ENCODE measurements at regions not wholly inside any gene's neighbourhood (a gene's known extent, or its start where the extent isn't known, plus 50 kb on each side); places are given as distances from the start of the nearest gene placed in this dataset.

DNA sequence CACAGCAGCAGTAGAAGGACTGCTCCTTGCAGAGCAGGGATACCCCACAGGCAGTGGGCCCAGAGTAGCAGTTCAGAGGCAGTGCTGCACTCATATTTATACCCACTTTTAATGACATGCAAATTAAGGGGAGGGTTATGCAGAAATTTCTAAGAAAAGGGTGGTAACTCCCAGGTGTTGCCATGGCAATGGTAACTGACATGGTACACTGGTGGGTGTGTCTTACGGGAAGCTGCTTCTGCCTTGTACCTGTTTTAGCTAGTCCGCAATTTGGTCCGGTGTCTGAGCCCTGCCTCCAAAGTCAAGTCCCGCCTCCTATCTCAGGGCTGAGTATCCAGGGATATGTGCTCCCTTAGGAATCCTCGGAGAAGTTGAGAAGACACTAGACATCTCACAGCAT, 79.2 kb upstream of the UQCRFS1 start:
- no peak for DNase-seq (ENCODE audit: low read depth in 1 of 2, low spot score in 1 of 2)

DNA sequence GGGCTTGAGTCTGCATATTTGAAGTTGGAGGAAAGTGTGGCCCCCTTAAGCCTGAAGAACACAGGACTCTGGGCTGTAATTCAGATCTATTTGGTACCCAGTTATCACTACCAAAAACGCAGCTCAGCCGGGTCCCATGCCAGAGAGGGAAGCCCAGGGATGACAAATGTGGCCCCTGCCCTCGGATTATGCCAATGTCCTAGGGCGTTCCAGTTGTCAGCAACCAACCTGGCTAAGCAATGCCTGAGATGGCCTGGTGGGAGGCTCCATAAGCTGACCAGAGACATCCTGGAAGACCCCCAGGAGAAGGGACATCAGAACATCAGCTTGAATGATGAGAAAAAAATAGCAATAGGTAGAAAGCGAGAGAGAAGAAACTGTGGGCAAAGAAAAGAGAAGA, 79.6 kb upstream of the UQCRFS1 start:
- no peak for DNase-seq (ENCODE audit: low read depth in 1 of 2, low spot score in 1 of 2)

DNA sequence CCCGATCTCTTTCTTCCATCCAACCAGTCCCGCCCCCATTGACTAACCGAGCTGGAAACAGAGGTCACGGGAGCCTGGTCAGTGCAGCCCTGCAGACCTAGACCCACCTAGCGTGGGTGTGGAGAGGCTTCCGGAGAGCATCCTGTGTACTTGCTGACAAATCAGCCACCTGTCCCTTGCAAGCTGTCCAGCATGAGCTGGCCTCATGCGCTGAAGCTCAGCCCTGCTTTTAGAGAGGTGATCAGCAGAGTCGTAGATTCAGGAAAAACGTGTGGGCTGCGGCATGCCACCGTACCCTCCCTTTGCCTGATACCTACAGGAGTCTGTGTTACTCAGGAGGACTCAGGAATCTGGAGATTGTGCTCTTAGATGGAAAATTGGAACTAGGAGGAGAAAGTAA, 80.3 kb upstream of the UQCRFS1 start:
- no peak for DNase-seq (ENCODE audit: low read depth in 1 of 2, low spot score in 1 of 2)

DNA sequence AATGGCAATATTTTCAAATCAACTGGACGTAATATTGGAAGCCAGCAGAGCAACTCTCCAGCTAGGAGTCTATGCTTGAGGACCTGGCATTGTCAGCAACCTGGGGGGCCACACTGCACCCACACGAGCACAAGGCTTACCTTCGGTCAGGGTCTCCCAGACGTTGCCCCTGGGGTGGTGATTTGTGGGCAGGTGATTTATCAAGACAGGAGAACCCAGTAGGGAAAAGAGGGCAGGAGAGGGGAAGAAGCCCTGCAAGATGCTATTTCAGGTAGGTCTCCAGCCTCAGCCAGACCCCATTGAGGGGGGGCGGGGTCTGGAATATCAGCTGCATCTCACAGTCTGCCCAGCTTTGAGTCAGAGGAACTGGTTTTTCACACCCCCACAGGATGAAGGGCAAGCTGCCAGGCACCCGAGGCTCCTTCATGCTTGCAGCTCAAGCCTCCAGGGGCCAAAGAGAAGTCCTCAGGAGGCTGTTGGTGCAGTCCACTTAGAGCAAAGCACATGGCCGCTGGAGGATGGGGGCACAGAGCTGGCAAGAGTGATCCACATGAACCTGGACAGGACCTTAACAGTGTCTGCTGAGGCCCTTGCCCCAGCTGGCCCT, 80.9 kb upstream of the UQCRFS1 start:
- no peak for DNase-seq (ENCODE audit: low read depth in 1 of 2, low spot score in 1 of 2)

DNA sequence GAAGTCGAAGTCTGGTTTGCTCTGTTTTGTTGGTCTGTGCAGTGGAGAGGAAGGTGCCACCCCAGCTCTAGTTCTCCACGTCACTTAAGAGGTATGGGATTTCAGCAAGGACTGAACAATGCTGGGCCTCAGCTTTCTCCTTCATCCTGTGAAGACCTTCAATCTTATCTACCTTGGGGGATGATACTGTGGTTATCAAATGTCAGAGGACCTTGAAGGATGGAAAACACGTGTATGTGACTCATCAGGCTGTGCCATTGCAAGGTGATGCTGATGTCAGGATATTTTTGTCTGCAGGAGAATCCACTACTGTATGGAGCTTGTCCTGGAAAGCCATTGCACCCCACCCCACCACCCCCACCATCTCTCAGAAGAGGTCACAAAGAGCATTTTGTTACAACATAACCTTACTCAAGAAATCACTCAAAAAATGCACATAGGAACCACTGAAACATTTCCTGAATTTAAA, 81.4 kb upstream of the UQCRFS1 start:
- DNase-seq (ENCODE audit: low read depth in 1 of 2, low spot score in 1 of 2): no peak

DNA sequence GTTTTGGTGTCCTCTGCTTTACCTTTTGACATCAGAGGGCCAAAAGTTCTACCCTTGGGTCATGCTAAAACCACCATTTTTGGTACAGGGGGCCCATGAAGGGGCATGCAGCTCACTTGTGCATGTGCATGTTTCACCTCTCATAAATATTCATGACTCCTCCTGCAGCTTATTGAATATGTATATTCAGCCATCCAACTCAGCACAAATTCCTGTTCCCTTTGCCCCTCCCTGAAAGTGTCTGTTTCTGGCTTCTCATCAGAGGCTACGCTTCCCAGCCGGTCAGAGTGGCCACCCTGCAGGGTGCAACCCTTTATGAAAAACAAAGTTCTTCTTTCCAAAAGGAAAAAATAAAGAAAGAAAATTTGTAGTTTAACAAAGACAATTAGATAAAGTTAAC, 82.3 kb upstream of the UQCRFS1 start:
- no peak for DNase-seq (ENCODE audit: low read depth in 1 of 2, low spot score in 1 of 2)

DNA sequence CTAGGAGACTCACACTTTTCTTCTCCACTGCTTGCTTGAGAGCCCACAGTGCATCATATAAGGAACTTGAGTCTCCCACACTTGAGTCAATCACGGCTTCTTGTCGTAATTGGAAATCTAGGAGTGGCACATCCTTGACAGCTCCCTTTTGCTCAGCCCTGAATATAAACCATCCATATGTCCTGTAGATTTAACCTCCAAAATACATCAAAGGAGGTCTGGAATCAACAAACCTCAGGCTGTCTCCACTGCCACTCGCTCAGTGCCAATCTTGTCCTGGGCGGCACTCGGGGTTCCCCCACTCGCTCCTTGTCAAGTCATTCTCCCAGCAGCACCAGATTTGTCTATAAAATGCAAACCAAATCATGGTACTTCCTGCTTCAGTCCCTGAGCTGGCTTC, 84.4 kb upstream of the UQCRFS1 start:
- no peak for DNase-seq (ENCODE audit: low read depth in 1 of 2, low spot score in 1 of 2)

DNA sequence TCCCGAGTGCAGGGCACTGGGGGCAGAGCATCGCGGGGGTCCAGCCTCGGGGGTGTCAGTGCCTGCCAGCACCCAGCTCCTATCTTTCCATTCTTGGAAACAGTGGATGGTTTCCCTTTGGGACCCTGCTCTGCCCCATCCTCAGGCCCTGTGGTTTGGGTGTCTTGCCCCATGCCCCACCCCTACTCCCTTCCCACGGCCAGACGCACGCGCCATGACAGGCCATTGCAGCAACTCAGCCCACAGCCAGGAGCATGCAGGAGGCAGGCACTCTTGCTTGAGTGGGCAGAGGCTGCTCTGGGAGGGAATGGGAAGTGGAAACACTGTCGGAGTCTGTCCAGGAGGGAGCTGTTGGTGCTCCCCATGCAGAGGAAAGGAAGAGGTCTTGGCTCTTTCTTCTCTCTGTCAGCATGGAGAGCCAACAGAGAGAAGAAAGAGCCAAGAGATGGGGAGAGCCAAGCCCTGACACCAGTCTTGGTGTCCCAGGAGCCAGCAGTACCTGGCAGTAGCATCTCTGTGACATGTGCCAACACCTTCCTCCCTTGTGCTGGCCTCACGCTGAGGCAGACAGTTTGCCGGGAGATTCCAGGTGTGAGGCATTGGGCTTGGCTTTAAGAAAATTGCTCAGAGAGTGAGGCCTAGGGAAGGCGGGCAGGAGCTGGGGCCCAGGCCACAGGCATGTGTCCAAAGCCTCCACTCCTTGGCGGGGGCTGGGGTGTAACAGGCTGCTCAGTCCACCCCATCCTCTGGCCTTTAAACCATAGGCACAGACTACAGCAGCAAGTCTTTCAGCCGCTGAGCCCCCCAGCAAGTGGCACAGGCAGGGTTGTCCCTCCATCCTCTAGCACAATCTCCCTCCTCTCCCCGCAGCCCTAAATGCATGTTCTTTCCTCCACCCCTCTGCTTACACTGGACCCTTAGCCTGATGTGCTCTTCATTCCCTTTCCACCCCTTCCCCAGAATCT, 86.7 kb upstream of the UQCRFS1 start:
- DNase-seq (ENCODE audit: low read depth in 1 of 2, low spot score in 1 of 2): no peak

DNA sequence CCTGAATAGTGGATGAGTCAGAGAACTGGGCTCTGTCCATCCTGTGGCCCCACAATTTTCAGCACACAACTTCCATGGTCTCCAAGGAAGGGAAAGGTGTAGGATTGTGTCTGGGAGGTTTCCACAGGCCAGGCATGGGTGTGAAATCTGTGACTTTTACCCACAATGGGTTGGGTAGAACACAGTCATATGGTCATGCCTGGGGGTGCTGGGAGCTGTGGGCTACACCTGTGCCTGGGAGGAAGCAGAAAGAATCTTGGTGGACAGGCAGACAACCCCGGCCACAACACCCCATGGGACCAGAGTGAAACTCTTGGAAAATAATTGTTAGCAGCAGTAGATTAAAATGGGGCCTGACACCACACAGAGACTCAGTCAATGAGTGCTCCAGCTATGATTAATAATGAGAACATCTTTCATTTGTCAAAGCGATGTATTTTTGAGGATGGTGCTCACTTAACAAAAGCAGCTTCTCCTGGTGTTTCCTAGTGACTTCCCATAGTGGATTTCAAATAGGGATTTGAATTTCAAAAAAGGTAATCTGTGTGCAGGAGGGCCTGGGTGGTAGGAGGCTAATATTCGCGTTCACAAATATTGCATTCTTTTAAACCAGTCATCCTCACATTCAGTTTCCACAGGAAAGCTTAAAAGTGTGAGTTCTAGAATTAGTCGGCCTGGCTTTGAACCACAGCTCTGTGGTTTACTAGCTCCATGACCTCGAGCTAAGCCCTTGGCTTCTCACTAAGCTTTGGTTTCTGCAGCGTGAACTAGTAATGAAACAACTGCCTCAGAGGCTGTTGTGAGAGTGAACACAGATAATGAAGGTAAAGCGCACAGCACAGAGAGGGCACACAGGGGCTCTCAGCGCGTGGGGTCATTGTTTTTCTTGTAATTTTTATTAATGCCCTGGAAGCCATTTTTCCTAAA, 89.3 kb upstream of the UQCRFS1 start:
- no peak for DNase-seq (ENCODE audit: low read depth in 1 of 2, low spot score in 1 of 2)

DNA sequence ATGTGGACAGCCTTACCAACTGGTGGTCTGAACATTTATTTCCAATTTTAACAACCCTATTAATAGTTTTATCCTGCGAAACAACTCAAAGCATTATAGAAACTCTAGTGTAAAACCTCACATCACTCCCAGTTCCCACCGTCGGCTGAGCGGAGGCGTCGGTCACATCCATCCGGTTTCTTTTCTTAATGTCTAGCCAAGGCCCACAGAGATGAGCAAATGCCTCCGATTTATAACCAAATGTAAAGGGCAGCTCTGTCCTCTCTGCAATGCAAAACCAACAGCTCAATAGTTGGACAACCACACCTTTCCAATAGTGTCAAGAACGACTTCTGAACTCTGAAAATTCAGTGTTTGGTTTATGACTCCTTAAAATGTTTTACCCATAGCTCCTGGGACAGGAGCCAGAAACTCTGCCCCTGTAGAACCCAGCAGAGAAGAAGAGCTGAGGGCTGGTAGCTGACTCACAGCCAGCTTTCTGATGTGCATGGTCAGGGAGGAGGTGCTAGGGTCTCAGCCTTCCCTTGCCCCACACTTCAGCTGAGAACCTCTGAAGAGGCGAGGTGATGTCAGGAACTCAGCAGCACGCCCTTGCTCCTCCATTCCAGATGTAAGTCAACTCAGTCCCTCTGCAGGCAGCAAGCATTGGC, 90.2 kb upstream of the UQCRFS1 start:
- DNase-seq (ENCODE audit: low read depth in 1 of 2, low spot score in 1 of 2): no peak

DNA sequence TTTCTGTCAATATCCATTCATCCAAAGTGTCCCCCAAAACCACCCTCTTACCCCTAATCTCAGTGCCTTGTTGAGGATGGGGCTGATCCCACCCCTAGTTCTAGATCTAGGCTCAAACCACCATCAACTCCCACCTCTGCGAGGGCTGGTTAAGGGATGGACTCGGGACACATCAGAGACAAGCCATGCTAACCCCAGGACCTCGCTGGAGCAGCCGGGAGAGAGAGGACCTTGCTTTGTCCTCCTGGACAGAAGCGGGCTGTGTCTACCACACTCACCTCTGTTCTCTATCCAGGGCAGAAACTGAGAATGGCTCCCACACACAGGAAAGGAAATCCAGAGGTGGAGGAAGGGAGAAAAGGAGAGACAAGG, 90.8 kb upstream of the UQCRFS1 start:
- no peak for DNase-seq (ENCODE audit: low read depth in 1 of 2, low spot score in 1 of 2)

DNA sequence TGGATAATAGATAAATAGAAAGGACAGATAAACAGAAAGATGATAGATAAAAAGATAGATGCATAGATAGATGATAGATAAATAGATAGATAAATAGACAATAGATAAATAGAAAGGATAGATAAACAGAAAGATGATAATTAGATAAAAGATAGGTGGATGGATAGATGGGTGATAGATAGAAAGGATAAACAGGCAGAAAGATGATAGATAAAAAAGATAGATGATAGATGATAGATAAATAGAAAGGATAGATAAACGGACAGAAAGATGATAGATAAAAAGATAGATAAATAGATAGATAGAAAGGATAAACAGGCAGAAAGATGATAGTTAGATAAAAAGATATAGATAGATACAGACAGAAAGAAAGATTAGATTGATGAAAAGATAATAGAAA, 92.3 kb upstream of the UQCRFS1 start:
- DNase-seq (ENCODE audit: low read depth in 1 of 2, low spot score in 1 of 2): no peak

DNA sequence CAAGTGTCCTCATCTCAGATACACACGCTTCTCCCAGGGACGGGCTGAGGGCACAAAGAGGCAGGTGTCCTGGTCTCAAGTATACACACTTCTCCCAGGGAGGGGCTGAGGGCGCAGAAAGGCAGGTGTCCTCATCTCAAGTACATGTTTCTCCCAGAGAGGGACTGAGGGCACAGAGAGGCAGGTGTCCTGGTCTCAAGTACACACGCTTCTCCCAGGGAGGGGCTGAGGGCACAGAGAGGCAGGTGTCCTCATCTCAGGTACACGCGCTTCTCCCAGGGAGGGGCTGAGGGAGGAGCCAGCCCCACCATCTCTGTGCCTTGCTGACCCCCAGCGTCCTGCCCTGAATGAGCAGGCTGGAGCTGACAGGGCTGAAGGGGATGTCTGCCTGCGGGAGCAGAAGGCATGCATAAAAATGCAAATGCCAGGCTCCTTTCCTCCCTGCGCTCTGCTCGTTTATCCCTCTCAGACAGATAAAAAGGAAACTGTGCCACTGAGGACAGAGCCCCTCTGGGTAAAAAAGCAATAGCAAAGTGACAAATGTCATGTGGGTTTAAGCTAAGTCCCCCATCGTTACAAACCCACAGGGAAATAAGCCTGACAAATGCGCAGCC, 96.1 kb upstream of the UQCRFS1 start:
- no peak for DNase-seq (ENCODE audit: low read depth in 1 of 2, low spot score in 1 of 2)

DNA sequence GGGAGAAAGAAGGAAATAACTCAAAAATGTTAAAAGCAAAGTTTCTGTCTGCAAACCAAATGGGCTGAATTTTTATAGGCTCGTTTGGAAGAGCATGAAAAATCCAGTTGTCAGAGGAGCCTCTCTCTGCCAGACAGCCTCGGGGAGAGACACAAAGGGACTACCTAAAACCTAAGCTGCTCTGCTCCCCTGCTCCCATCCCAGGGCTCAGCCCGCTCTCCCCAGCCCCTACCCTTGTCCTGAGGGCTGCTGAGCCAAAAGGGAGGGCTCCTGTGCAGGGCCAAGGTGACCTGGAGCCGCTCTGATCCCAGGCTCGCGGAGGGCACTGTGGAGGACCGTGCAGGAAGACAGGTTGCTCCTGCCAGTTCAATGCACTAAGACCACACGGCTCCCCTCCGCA, 96.7 kb upstream of the UQCRFS1 start:
- no peak for DNase-seq (ENCODE audit: low read depth in 1 of 2, low spot score in 1 of 2)

DNA sequence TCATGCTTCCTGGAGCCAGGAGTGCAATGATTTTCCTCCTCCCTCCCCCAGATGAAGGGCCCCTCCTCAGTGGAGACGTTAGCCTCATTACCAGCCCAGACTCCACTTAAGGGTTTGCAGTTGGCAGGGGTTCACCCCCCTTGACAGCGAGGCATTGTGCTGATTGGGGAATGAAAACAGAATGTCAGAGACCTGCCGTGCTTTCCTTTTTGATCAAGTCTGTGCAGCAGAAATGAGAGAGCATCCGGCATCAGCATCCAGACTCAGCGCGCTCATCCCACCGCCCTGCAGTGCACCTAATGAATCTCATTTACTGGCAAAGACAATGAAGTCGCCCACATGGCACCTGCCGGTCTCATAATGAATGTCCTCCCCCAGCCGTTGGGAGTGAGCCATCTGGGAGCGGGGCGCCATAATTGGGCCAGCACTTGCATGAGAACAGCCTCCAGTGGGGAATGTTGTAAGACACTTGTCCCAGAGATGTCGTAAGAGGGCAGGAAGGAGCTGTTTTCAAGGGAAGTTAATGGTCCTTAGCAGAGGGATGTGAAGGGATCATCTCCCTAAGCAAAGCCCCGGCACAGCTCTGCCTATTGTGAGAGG, 98.3 kb upstream of the UQCRFS1 start:
- DNase-seq (ENCODE audit: low read depth in 1 of 2, low spot score in 1 of 2): no peak

DNA sequence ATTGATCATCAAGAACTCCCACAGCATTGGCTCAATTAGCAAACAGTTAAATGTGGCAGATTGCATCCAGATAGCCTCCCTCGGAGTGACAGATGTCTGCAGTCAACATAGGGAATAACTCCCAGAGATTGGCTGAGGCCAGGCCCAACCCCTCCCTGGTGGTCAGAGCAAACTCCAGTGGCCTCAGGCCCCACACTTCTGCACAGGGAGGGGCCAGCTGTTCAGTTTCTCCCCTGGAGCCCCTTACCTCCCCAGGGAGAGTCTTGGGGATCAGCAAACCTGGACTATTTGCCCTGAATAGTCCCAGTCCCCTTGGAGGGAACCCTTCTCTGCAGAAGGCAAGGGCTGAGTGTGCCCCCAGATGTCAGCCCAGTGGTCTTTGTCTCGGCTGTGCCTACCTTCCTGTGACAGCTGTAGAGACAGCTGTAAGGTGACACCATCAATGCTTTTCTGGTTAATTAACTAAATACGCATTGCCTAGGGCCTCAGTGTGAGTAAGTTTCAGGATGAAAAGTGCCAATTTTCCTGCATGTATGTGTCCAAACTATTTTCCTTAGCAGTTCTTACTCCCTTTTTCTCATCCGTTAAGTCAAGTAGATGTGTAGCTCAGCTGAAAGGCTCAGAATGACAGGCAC, 102.7 kb upstream of the UQCRFS1 start:
- no peak for DNase-seq (ENCODE audit: low read depth in 1 of 2, low spot score in 1 of 2)

DNA sequence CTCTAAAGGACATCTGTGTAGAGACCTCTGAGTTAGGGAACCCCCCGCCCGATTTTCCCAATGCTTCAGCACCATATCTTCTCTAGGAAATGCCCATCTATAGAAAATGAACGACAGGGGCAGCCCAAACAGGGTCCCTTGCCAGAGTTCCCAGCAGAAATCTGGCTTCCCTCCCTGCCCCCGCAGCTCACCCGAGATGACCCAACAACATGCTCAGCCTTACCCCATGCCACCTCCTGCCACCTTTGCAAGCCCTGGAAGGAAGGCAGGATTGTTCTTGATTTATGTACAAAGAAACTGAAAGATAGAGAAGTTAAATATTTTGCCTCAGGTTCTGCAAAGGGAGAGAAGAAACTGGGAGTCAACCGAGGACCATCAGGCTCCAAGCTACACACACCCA, 105.6 kb upstream of the UQCRFS1 start:
- no peak for DNase-seq (ENCODE audit: low read depth in 1 of 2, low spot score in 1 of 2)

DNA sequence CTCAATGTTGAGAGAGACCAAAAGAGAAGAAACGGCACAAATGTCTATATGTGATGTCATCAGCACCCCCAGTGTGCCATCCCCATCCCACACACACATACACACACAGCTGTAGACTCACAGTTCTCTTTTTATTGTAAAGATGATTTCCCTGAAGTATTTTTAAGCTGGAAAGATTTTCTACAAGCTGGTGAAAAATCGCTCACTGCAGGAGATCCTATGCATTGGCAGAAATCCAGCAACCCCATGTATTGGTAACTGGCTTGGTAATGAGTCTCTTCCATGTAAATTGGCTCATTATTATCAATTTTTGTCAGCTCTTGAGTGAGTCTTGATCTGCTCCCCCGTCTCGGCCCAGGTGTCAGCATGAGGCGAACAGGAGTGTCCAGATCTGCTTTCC, 107.1 kb upstream of the UQCRFS1 start:
- DNase-seq (ENCODE audit: low read depth in 1 of 2, low spot score in 1 of 2): no peak

DNA sequence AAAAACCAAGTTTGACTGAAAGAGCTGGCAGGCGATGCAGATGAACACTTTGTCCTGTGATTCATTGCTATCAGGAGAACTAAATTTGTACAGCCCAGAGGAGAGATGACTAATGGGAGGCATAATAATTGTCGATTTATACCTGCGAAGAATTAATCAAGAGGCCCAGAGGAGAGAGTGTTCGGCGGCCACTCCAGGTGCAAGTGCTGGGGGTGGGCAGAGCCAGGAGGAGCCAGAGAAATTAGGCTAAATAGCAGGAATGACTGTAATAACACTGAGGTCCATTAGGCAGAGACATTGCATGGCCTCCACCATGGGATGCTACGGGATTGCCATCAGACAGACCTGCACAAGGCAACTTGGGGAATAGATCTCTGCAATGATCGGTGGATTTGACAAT, 107.7 kb upstream of the UQCRFS1 start:
- no peak for DNase-seq (ENCODE audit: low read depth in 1 of 2, low spot score in 1 of 2)

DNA sequence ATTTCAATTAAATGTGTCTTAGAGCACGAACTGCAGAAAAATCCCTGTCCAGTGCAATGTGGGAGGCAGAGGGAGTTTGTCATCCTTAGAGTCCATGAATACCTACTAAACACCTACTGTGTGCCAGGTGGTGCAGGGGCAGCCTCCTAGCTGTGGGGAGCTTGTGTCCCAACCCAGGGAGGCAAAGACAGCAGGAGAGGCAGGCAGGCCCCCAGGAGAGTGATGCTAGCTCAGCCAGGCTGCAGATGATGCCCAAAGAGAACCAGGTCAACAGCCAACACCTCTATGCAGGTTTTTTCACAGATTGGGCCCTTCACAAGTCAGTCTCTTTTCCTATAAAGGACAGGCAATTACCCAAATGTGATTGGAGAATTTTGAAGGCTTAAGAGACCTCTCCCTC, 108.2 kb upstream of the UQCRFS1 start:
- DNase-seq (ENCODE audit: low read depth in 1 of 2, low spot score in 1 of 2): no peak

Data from activated CD4-positive, alpha-beta T cell treated with anti-CD3 and anti-CD28 coated beads, Interleukin-2, amount 50 U/mL, for 24 hours (primary cell).